ENCODE measurements at regions not wholly inside any gene's neighbourhood (a gene's known extent, or its start where the extent isn't known, plus 50 kb on each side); places are given as distances from the start of the nearest gene placed in this dataset.

DNA sequence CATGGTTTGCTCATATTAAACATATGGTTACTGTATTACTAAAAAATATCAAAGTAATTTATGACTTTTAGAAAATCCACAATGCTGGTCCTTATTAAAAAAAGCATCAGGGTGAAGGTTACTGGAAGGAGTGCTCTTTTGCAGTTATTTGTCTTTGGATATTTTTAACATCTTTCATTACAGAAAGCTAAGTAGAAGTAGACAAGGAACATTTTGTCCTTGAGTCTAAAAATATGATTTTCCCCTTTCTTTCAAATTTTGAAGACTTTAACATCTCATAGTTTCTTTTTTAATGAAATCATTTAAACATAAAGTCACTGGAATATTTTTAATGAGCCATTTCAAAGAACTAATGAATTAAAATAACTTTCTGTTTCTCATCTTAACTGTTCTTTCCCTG lies 110.1 kb upstream of the TNS3 start:
- TF ChIP-seq, protein P1, sequence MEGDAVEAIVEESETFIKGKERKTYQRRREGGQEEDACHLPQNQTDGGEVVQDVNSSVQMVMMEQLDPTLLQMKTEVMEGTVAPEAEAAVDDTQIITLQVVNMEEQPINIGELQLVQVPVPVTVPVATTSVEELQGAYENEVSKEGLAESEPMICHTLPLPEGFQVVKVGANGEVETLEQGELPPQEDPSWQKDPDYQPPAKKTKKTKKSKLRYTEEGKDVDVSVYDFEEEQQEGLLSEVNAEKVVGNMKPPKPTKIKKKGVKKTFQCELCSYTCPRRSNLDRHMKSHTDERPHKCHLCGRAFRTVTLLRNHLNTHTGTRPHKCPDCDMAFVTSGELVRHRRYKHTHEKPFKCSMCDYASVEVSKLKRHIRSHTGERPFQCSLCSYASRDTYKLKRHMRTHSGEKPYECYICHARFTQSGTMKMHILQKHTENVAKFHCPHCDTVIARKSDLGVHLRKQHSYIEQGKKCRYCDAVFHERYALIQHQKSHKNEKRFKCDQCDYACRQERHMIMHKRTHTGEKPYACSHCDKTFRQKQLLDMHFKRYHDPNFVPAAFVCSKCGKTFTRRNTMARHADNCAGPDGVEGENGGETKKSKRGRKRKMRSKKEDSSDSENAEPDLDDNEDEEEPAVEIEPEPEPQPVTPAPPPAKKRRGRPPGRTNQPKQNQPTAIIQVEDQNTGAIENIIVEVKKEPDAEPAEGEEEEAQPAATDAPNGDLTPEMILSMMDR (IDR thresholded peaks at IDR 0.05) = no peak
- TF ChIP-seq EZH2 (IDR thresholded peaks at IDR 0.05; ENCODE audit: borderline replicate concordance, insufficient read depth, low read depth, low read length, poor library complexity, severe bottlenecking) = no peak
